NCI-H446 (cell line): ENCODE measurements at regions not wholly inside any gene's neighbourhood (a gene's known extent, or its start where the extent isn't known, plus 50 kb on each side); places are given as distances from the start of the nearest gene placed in this dataset.
A peak's percentile ranks its signal among the peaks of the same experiment; 100 is the strongest.
"Not testable (repeated sequence)": the region's sequence is repeated elsewhere in the genome, so short reads cannot be mapped to it uniquely, and the experiment has no call there.

Experiments
- DNase-seq, 2 experiments: peaks; one replicate each; lab custom pipeline; 2025; lab: John Stamatoyannopoulos, UW

GRCh38 chr2:224650815-224651439 lies 65.2 kb downstream of the CCDC195 start:
- DNase-seq, result peak; percentile 33 to 65

DNA sequence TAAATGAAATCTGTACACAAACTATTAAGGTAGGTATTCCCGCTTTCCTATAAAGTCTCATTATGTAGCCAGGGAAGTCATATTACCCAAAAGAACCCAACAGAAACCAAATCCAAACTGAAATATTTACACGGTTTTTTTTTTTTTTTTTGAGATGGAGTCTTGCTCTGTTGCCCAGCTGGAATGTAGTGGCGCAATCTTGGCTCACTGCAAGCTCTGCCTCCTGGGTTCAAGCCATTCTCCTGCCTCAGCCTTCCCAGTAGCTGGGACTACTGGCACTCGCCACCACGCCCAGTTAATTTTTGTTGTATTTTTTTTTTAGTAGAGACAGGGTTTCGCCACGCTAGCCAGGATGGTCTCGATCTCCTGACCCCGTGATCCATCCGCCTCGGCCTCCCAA lies 62.5 kb upstream of the CUL3 start:
- not testable (repeated sequence) for DNase-seq

GRCh38 chr2:224646242-224646846 lies 61.2 kb upstream of the CUL3 start:
- DNase-seq, result peak; percentile 11 to 40

DNA sequence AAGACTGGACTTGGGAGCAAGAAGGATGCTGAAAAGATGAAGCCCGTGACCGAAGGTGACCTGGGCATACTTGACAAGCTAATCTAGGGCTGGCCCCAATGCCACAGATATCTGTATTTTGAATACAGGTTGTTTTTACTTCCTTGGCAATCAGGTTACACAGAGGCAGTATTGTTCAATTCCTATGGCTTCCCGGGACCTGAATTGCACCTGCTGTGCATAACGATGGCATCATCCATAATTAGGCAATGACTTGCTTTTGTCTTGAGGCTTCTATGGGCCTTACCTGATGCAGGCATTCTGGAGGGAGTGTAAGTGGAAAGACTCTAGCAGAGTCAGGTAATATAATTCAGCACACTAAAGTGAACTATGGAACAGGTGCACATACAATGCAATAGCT lies 60.6 kb upstream of the CUL3 start:
- DNase-seq, result no peak

GRCh38 chr2:224640679-224641078 lies 55.5 kb upstream of the CUL3 start:
- no peak for DNase-seq

DNA sequence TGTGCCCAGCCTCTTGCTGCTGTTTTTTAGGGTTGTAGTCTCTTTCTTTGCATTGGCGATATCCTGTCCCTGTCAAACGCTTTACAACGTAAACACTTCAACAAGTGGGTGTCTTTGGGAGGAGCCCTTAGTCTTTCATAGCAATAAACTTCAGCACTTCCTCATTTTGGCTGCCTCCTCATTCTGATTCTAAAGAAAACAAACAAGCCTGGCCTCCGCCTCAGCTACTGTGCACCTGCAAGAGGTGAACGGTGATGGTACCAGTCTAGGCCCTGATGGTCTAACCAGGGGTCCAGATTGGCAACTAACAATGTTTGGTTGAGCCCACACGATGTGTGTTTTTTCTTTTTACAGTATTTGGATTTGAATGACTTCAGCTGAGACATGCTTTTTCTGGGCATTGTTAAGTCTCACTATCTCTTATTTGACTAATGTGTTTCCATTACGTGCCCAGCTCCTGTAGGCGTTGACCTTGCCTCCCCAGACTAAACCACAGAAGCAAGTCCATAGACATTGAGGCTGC lies 53.2 kb upstream of the CUL3 start:
- no peak for DNase-seq
